HCT116 (cell line): ENCODE measurements at regions not wholly inside any gene's neighbourhood (a gene's known extent, or its start where the extent isn't known, plus 50 kb on each side); places are given as distances from the start of the nearest gene placed in this dataset.

Source experiments
- ATAC-seq: fragments of 200-7000 bp; cut with Tn5 transposase; 2 replicates; pipeline ENCODE4 v1.9.1; 2020; ENCODE audit warnings: mild to moderate bottlenecking, moderate library complexity
- BruUV-seq: library from RNA; stranded (reverse); fragments of 400-500 nt; replicated peaks from 2 replicates; lab custom pipeline; 2021; lab: Mats Ljungman, UMichigan
- CTCF ChIA-PET: fragments of 300-600 bp; sonication (Branson Sonifier 250); formaldehyde crosslinking; loops from one replicate; lab custom pipeline; 2021; ENCODE audit warnings: antibody characterized with exemption; lab: Charles Lee
- POLR2A ChIA-PET: fragments of 300-600, 350-600 bp; sonication (Branson Sonifier 250); formaldehyde crosslinking; loops from one replicate; lab custom pipeline; 2021; ENCODE audit warnings: antibody characterized with exemption; lab: Charles Lee
- RAD21 ChIA-PET, 2 experiments: fragments of 300-600 bp; sonication (Branson Sonifier 250); formaldehyde crosslinking; loops; one replicate each; lab custom pipeline; 2023; ENCODE audit warnings: low total read pairs in 2 of 2; ENCODE audit not compliant: uncharacterized antibody in 2 of 2, unreplicated experiment in 2 of 2, low non-redundant PET in 1 of 2; lab: Charles Lee
- DNase-seq: peaks from one replicate; pipeline ENCODE4 v3.0.0-alpha.2; 2010; ENCODE audit warnings: low read depth, low spot score
- H2AFZ ChIP-seq: fragments of 200-600 bp; shearing (Covaris generic), sonication (generic); 2 replicates; pipeline ENCODE4 v1.6.1; 2017; ENCODE audit warnings: low read depth, mixed run types, mixed read lengths, antibody characterized with exemption, low read length; ENCODE audit not compliant: poor library complexity, severe bottlenecking
- H3K27ac ChIP-seq: 2 replicates; pipeline ENCODE4 v1.5.1; 2012; ENCODE audit warnings: low read depth, low read length
- H3K27me3 ChIP-seq: fragments of 200-600 bp; sonication (generic); 2 replicates; pipeline ENCODE4 v1.6.1; 2016; ENCODE audit warnings: mixed run types, low read length, mixed read lengths; ENCODE audit not compliant: insufficient read depth
- H3K36me3 ChIP-seq, 2 experiments: fragments of 200-500 bp in 1 of 2; fragments of 200-600 bp in 1 of 2; sonication (Bioruptor generic) in 1 of 2; sonication (generic) in 1 of 2; 2 replicates each; pipeline versions ENCODE4 v1.5.1 to v1.6.1; 2014 to 2016; ENCODE audit warnings: low read length in 2 of 2, inconsistent platforms in 1 of 2, mixed read lengths in 1 of 2, mixed run types in 1 of 2; ENCODE audit not compliant: insufficient read depth in 2 of 2, control insufficient read depth in 1 of 2
- H3K4me1 ChIP-seq, 2 experiments: fragments of 200-600 bp in 1 of 2; sonication (generic) in 1 of 2; 2 replicates each; pipeline versions ENCODE4 v1.5.1 to v1.6.1; 2012 to 2017; ENCODE audit warnings: low read length in 2 of 2, inconsistent platforms in 1 of 2, mild to moderate bottlenecking in 1 of 2, mixed read lengths in 1 of 2, mixed run types in 1 of 2, moderate library complexity in 1 of 2; ENCODE audit not compliant: insufficient read depth in 2 of 2, control insufficient read depth in 1 of 2
- H3K4me2 ChIP-seq: fragments of 200-600 bp; sonication (generic); 2 replicates; pipeline ENCODE4 v1.6.1; 2017; ENCODE audit warnings: mixed run types, low read length, mixed read lengths
- H3K4me3 ChIP-seq, 2 experiments: fragments of 200-600 bp in 1 of 2; sonication (generic) in 1 of 2; replicated peaks in 1 of 2; 2 replicates each; pipeline ENCODE4 v1.5.1; 2011 to 2016; ENCODE audit warnings: low read length in 2 of 2, control low read depth in 1 of 2, low read depth in 1 of 2, mild to moderate bottlenecking in 1 of 2, mixed read lengths in 1 of 2, mixed run types in 1 of 2
- H3K79me2 ChIP-seq: fragments of 200-600 bp; sonication (generic); 2 replicates; pipeline ENCODE4 v1.6.1; 2017; ENCODE audit warnings: mild to moderate bottlenecking, mixed run types, low read length, moderate library complexity, mixed read lengths; ENCODE audit not compliant: insufficient read depth
- H3K9ac ChIP-seq: fragments of 200-600 bp; sonication (generic); 2 replicates; pipeline ENCODE4 v1.6.1; 2016; ENCODE audit warnings: low read length, mixed read lengths
- H3K9me2 ChIP-seq: fragments of 200-600 bp; sonication (generic), shearing (Covaris generic); 2 replicates; pipeline ENCODE4 v1.6.1; 2017; ENCODE audit warnings: mixed run types, mild to moderate bottlenecking, moderate library complexity; ENCODE audit not compliant: insufficient read depth
- H3K9me3 ChIP-seq, 2 experiments: fragments of 200-500 bp in 1 of 2; fragments of 200-600 bp in 1 of 2; sonication (Bioruptor generic) in 1 of 2; sonication (generic) in 1 of 2; 2 replicates each; pipeline ENCODE4 v1.6.1; 2014 to 2017; ENCODE audit warnings: low read length in 2 of 2, mixed read lengths in 2 of 2, inconsistent platforms in 1 of 2, low read depth in 1 of 2, mild to moderate bottlenecking in 1 of 2, mixed run types in 1 of 2, moderate library complexity in 1 of 2; ENCODE audit not compliant: control insufficient read depth in 1 of 2, insufficient read depth in 1 of 2
- H4K20me1 ChIP-seq: fragments of 200-600 bp; sonication (generic), shearing (Covaris generic); 2 replicates; pipeline ENCODE4 v1.6.1; 2017; ENCODE audit warnings: mixed run types, mild to moderate bottlenecking, moderate library complexity; ENCODE audit not compliant: insufficient read depth
- CBX3 ChIP-seq: IDR thresholded peaks from 2 replicates; pipeline ENCODE4 v1.6.1; 2012; ENCODE audit warnings: low read depth
- CEBPB ChIP-seq: IDR thresholded peaks from 2 replicates; pipeline ENCODE4 v1.6.1; 2012; ENCODE audit warnings: low read depth
- EGR1 ChIP-seq: IDR thresholded peaks from 2 replicates; pipeline ENCODE4 v1.6.1; 2012; ENCODE audit warnings: low read depth
- EZH2phosphoT487 ChIP-seq: fragments of 200-600 bp; IDR thresholded peaks from 2 replicates; pipeline ENCODE4 v1.6.1; 2018; ENCODE audit warnings: antibody characterized with exemption, borderline replicate concordance
- JUND ChIP-seq: IDR thresholded peaks from 2 replicates; pipeline ENCODE4 v1.6.1; 2012
- POLR2A ChIP-seq: IDR thresholded peaks from 2 replicates; pipeline ENCODE4 v1.7.0; 2011; ENCODE audit warnings: borderline replicate concordance; ENCODE audit not compliant: insufficient read depth, insufficient read length; ENCODE audit errors: extremely low read depth
- POLR2AphosphoS5 ChIP-seq: IDR thresholded peaks from 2 replicates; pipeline ENCODE4 v1.6.1; 2011; ENCODE audit warnings: mild to moderate bottlenecking, low read depth, low read length, moderate library complexity
- SP1 ChIP-seq: IDR thresholded peaks from 2 replicates; pipeline ENCODE4 v1.6.1; 2012; ENCODE audit warnings: low read depth
- SRF ChIP-seq: IDR thresholded peaks from 2 replicates; pipeline ENCODE4 v1.6.1; 2012; ENCODE audit warnings: low read depth
- TCF7L2 ChIP-seq: IDR thresholded peaks from 2 replicates; pipeline ENCODE4 v1.7.0; 2011; ENCODE audit warnings: borderline replicate concordance, inconsistent platforms; ENCODE audit not compliant: insufficient read depth, insufficient read length; ENCODE audit errors: extremely low read depth
- YY1 ChIP-seq: IDR thresholded peaks from 2 replicates; pipeline ENCODE4 v1.6.1; 2011; ENCODE audit warnings: low read length, low read depth, moderate library complexity, mild to moderate bottlenecking; ENCODE audit not compliant: insufficient replicate concordance; ENCODE audit errors: extremely low read depth
- ZFX ChIP-seq: fragments of 450-650 bp; IDR thresholded peaks from 2 replicates; pipeline ENCODE4 v1.6.1; 2017
- ZNF274 ChIP-seq: fragments of 200-500 bp; sonication (Bioruptor generic); IDR thresholded peaks from 2 replicates; pipeline ENCODE4 v1.6.1; 2014; ENCODE audit warnings: mild to moderate bottlenecking, low read depth, low read length, inconsistent platforms
- intact Hi-C: fragments of 100-400 bp; cut with micrococcal nuclease; formaldehyde crosslinking; loops from 2 replicates; pipeline ENCODE4 v1.10.0; 2022
- TF ChIP-seq, protein P1 (sequence below), 3 experiments: fragments of 200-600 bp in 1 of 3; sonication (generic) in 1 of 3; IDR thresholded peaks in 2 of 3; conservative IDR thresholded peaks in 1 of 3; 2 replicates each; pipeline ENCODE4 v1.5.1; 2012 to 2017; ENCODE audit warnings: low read depth in 2 of 3, low read length in 2 of 3, antibody characterized with exemption in 1 of 3, borderline replicate concordance in 1 of 3, control low read depth in 1 of 3, mild to moderate bottlenecking in 1 of 3, mixed read lengths in 1 of 3, mixed run types in 1 of 3, moderate library complexity in 1 of 3; ENCODE audit not compliant: insufficient read depth in 1 of 3
- TF ChIP-seq, protein P2 (sequence below): IDR thresholded peaks from 2 replicates; pipeline ENCODE4 v1.6.1; 2012
- TF ChIP-seq, protein P3 (sequence below): IDR thresholded peaks from 2 replicates; pipeline ENCODE4 v1.6.1; 2012; ENCODE audit warnings: low read depth
- TF ChIP-seq, protein P4 (sequence below): IDR thresholded peaks from 2 replicates; pipeline ENCODE4 v1.6.1; 2011; ENCODE audit warnings: mild to moderate bottlenecking, low read length, moderate library complexity; ENCODE audit not compliant: insufficient replicate concordance; ENCODE audit errors: extremely low read depth
- TF ChIP-seq, protein P5 (sequence below): IDR thresholded peaks from 2 replicates; pipeline ENCODE4 v1.6.1; 2012

DNA sequence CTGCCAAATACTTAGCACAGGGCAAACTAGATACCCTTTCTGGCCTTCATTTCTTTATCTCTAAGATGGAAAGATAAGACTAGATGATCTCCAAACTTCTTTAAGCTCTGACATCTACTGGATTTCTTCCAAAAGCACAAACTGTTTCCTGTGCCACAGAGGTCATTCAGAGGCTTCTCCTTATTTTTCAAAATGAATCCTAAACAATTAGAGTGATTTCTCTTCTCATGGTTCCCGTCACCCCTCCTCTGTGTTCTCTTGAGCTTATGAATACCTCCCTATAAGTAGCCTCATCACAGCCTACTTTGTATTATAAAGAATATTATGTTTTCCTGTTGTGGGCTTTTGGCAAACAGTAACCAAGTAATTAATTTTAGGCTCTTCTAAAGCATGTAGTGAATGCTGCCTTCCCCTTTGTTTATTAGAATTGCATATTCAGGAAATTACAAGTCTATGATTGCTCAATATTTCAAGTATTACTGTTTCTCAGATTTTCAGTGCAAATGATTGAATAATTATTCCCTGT, 179.5 kb downstream of the REEP3 start:
- intact Hi-C loops, result no loop called here
- ATAC-seq (no peak; the same call in 1 of the 2 replicates), DNase-seq (no peak)
- Histone ChIP-seq H3K36me3 (no peaks in the 10 kb centered on the region), H4K20me1 (no peaks in the 10 kb centered on the region), H2AFZ (peak overlapping the region; percentile 90), H3K9ac (peak overlapping the region; percentile 25), H3K4me2 (peak overlapping the region; percentile 68), H3K4me3 (peak overlapping the region in 1 of 2 experiments; percentile 27; a peak in 2 of 4 replicates), H3K79me2 (no peaks in the 10 kb centered on the region), H3K4me1 (peaks cover 66 to 92% of the 10 kb centered on the region in 2 experiments), H3K9me3 (no peaks in the 10 kb centered on the region), H3K27me3 (no peaks in the 10 kb centered on the region), H3K9me2 (no peaks in the 10 kb centered on the region), H3K27ac (peak overlapping the region; percentile 77)
- BruUV-seq, result TSS peak; percentile 73
- RAD21 ChIA-PET, result no interaction called here
- POLR2A ChIA-PET, result interaction anchor here (0.8 to 2.3 kb wide), 4 partner anchors 11 to 22 kb away, joined by 3 to 10 read pairs (median 4); no protein-coding TSS in a partner anchor
- TF ChIP-seq JUND (no peak), POLR2AphosphoS5 (no peak), ZNF274 (no peak), CEBPB (no peak), TCF7L2 (no peak), POLR2A (no peak), SP1 (no peak), YY1 (no peak), SRF (no peak), CBX3 (no peak), EZH2phosphoT487 (no peak), ZFX (no peak), EGR1 (no peak)
- TF ChIP-seq, protein P1, sequence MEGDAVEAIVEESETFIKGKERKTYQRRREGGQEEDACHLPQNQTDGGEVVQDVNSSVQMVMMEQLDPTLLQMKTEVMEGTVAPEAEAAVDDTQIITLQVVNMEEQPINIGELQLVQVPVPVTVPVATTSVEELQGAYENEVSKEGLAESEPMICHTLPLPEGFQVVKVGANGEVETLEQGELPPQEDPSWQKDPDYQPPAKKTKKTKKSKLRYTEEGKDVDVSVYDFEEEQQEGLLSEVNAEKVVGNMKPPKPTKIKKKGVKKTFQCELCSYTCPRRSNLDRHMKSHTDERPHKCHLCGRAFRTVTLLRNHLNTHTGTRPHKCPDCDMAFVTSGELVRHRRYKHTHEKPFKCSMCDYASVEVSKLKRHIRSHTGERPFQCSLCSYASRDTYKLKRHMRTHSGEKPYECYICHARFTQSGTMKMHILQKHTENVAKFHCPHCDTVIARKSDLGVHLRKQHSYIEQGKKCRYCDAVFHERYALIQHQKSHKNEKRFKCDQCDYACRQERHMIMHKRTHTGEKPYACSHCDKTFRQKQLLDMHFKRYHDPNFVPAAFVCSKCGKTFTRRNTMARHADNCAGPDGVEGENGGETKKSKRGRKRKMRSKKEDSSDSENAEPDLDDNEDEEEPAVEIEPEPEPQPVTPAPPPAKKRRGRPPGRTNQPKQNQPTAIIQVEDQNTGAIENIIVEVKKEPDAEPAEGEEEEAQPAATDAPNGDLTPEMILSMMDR (IDR thresholded peaks at IDR 0.05 in 2 of 3, conservative IDR thresholded peaks at IDR 0.05 in 1 of 3; ENCODE audit: borderline replicate concordance in 1 of 3, insufficient read depth in 1 of 3, low read depth in 2 of 3, low read length in 2 of 3), result no peak
- TF ChIP-seq, protein P2, sequence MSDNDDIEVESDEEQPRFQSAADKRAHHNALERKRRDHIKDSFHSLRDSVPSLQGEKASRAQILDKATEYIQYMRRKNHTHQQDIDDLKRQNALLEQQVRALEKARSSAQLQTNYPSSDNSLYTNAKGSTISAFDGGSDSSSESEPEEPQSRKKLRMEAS, result no peak
- TF ChIP-seq, protein P3, sequence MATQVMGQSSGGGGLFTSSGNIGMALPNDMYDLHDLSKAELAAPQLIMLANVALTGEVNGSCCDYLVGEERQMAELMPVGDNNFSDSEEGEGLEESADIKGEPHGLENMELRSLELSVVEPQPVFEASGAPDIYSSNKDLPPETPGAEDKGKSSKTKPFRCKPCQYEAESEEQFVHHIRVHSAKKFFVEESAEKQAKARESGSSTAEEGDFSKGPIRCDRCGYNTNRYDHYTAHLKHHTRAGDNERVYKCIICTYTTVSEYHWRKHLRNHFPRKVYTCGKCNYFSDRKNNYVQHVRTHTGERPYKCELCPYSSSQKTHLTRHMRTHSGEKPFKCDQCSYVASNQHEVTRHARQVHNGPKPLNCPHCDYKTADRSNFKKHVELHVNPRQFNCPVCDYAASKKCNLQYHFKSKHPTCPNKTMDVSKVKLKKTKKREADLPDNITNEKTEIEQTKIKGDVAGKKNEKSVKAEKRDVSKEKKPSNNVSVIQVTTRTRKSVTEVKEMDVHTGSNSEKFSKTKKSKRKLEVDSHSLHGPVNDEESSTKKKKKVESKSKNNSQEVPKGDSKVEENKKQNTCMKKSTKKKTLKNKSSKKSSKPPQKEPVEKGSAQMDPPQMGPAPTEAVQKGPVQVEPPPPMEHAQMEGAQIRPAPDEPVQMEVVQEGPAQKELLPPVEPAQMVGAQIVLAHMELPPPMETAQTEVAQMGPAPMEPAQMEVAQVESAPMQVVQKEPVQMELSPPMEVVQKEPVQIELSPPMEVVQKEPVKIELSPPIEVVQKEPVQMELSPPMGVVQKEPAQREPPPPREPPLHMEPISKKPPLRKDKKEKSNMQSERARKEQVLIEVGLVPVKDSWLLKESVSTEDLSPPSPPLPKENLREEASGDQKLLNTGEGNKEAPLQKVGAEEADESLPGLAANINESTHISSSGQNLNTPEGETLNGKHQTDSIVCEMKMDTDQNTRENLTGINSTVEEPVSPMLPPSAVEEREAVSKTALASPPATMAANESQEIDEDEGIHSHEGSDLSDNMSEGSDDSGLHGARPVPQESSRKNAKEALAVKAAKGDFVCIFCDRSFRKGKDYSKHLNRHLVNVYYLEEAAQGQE, result no peak
- TF ChIP-seq, protein P4, sequence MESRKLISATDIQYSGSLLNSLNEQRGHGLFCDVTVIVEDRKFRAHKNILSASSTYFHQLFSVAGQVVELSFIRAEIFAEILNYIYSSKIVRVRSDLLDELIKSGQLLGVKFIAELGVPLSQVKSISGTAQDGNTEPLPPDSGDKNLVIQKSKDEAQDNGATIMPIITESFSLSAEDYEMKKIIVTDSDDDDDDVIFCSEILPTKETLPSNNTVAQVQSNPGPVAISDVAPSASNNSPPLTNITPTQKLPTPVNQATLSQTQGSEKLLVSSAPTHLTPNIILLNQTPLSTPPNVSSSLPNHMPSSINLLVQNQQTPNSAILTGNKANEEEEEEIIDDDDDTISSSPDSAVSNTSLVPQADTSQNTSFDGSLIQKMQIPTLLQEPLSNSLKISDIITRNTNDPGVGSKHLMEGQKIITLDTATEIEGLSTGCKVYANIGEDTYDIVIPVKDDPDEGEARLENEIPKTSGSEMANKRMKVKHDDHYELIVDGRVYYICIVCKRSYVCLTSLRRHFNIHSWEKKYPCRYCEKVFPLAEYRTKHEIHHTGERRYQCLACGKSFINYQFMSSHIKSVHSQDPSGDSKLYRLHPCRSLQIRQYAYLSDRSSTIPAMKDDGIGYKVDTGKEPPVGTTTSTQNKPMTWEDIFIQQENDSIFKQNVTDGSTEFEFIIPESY, result no peak
- TF ChIP-seq, protein P5, sequence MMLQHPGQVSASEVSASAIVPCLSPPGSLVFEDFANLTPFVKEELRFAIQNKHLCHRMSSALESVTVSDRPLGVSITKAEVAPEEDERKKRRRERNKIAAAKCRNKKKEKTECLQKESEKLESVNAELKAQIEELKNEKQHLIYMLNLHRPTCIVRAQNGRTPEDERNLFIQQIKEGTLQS, result no peak
- CTCF ChIA-PET, result interaction anchor here (0.6 to 0.9 kb wide), 2 partner anchors 19 to 534 kb away, joined by 3 read pairs; no protein-coding TSS in a partner anchor
